Natural killer cell (primary cell): ENCODE measurements at regions not wholly inside any gene's neighbourhood (a gene's known extent, or its start where the extent isn't known, plus 50 kb on each side); places are given as distances from the start of the nearest gene placed in this dataset.

Source experiments
- ATAC-seq, 3 donors: fragments of 150-1000 bp in 2 of 3; fragments of 200-7000 bp in 1 of 3; cut with Tn5 transposase; 1 replicate in 1 of 3; 2 replicates in 2 of 3; pipeline ENCODE4 v1.10.0; 2021; ENCODE audit warnings: mild to moderate bottlenecking in 2 of 3, moderate library complexity in 2 of 3
- DNase-seq, 2 donors: peaks; one replicate each; pipeline versions ENCODE4 v3.0.0 to v3.0.0-alpha.2; 2013 to 2021; ENCODE audit warnings: mixed read lengths in 1 of 2
- H3K27ac ChIP-seq: one replicate; pipeline ENCODE4 v1.5.1; 2013; ENCODE audit warnings: mild to moderate bottlenecking, low read length
- H3K27me3 ChIP-seq: one replicate; pipeline ENCODE4 v1.6.1; 2013; ENCODE audit warnings: low read length; ENCODE audit not compliant: control insufficient read depth, insufficient read depth
- H3K36me3 ChIP-seq: one replicate; pipeline ENCODE4 v1.6.1; 2013; ENCODE audit warnings: low read length; ENCODE audit not compliant: control insufficient read depth, insufficient read depth
- H3K4me1 ChIP-seq: one replicate; pipeline ENCODE4 v1.6.1; 2013; ENCODE audit warnings: low read length; ENCODE audit not compliant: control insufficient read depth, insufficient read depth
- H3K4me3 ChIP-seq: one replicate; pipeline ENCODE4 v1.5.1; 2013; ENCODE audit warnings: low read length
- H3K9me3 ChIP-seq: one replicate; pipeline ENCODE4 v1.6.1; 2013; ENCODE audit warnings: low read length; ENCODE audit not compliant: control insufficient read depth, insufficient read depth
- H3K27ac Mint-ChIP-seq, 2 donors: one replicate each; pipeline ENCODE4 v1.8.0; 2022; ENCODE audit warnings: mild to moderate bottlenecking in 2 of 2, mixed read lengths in 2 of 2, moderate library complexity in 1 of 2
- H3K27me3 Mint-ChIP-seq, 2 donors: one replicate each; pipeline ENCODE4 v1.8.0; 2022; ENCODE audit warnings: low read depth in 2 of 2, mixed read lengths in 2 of 2
- H3K36me3 Mint-ChIP-seq: one replicate; pipeline ENCODE4 v1.8.0; 2022; ENCODE audit warnings: mixed read lengths
- H3K4me1 Mint-ChIP-seq, 2 donors: one replicate each; pipeline ENCODE4 v1.8.0; 2022; ENCODE audit warnings: mixed read lengths in 2 of 2
- H3K4me3 Mint-ChIP-seq: one replicate; pipeline ENCODE4 v1.8.0; 2022; ENCODE audit warnings: mild to moderate bottlenecking, moderate library complexity, mixed read lengths
- H3K9me3 Mint-ChIP-seq, 2 donors: one replicate each; pipeline ENCODE4 v1.8.0; 2022; ENCODE audit warnings: mixed read lengths in 2 of 2
- WGBS: methylation state at CpG from one replicate; pipeline ENCODE4 v1.1.7; 2013; ENCODE audit warnings: missing lambda C conversion rate; ENCODE audit not compliant: insufficient coverage; 5-methylcytosine and 5-hydroxymethylcytosine counted together
- intact Hi-C: fragments of 100-400 bp; cut with micrococcal nuclease; formaldehyde crosslinking; loops from one replicate; pipeline ENCODE4 v1.14.2; 2022
- TF ChIP-seq, protein P1 (sequence below): fragments of 200-600 bp; IDR thresholded peaks from one replicate; pipeline ENCODE4 v1.8.0; 2022; ENCODE audit warnings: antibody characterized with exemption

DNA sequence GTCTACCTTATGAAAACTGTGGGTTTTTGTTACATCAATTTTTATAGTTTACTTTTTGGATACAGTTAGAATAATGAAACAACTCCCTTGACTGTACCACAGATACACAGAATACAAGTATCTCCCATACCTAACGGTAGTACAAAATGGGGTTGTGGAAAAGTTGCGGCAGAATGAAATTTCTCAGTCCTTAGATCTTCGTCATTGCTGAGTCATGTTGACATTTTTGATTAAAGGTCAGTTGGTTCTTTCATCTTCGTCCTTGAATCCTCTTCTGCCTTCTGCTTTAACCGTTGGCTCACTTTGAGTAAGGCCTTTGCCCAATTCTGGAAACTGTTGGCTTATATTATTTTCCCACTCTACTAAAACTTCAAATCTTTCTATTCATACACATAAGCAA, 75.6 kb downstream of the TRIML1 start:
- Histone ChIP-seq H3K4me1 (no peaks in the 10 kb centered on the region), H3K4me3 (no peak overlapping the region), H3K27me3 (no peaks in the 10 kb centered on the region), H3K27ac (no peak overlapping the region), H3K9me3 (peaks cover 10% of the 10 kb centered on the region), H3K36me3 (no peaks in the 10 kb centered on the region)
- Mint-ChIP-seq H3K4me1 (no peaks in the 10 kb centered on the region), H3K4me3 (no peak overlapping the region), H3K36me3 (no peaks in the 10 kb centered on the region), H3K9me3 (peaks cover 11 to 18% of the 10 kb centered on the region in 2 donors), H3K27me3 (no peaks in the 10 kb centered on the region), H3K27ac (no peak overlapping the region)
- WGBS = 82% methylated on average over 5 of the region's 5 CpGs
- DNase-seq = no peak
- intact Hi-C loops = no loop called here
- TF ChIP-seq, protein P1, sequence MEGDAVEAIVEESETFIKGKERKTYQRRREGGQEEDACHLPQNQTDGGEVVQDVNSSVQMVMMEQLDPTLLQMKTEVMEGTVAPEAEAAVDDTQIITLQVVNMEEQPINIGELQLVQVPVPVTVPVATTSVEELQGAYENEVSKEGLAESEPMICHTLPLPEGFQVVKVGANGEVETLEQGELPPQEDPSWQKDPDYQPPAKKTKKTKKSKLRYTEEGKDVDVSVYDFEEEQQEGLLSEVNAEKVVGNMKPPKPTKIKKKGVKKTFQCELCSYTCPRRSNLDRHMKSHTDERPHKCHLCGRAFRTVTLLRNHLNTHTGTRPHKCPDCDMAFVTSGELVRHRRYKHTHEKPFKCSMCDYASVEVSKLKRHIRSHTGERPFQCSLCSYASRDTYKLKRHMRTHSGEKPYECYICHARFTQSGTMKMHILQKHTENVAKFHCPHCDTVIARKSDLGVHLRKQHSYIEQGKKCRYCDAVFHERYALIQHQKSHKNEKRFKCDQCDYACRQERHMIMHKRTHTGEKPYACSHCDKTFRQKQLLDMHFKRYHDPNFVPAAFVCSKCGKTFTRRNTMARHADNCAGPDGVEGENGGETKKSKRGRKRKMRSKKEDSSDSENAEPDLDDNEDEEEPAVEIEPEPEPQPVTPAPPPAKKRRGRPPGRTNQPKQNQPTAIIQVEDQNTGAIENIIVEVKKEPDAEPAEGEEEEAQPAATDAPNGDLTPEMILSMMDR = no peak
- ATAC-seq = no peak

DNA sequence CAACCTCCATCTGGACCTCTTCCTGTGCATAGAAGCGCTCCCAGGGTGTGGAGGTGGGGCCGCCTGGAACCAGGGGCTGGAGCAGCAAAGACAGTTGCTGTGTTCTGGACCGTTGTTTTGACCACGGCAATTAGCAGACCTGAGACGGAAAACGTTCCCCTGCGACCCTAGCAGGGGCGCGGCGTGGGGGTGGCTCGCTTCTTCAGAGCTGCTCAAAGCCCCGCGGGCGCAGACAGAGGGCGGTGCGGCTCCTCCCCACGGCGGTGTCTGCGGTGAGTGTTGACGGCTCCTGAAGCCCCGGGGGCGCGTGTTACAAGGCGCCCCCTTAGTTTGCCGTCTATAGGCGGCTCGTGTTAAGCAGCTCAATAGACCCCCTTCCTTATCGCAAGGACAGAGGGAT, 79.2 kb downstream of the TRIML1 start:
- H3K27ac Mint-ChIP-seq = no peak overlapping the region
- ATAC-seq (no peak), DNase-seq (no peak)
- Histone ChIP-seq H3K27ac (no peak overlapping the region), H3K4me3 (no peak overlapping the region), H3K9me3 (peaks cover 10% of the 10 kb centered on the region), H3K27me3 (no peaks in the 10 kb centered on the region), H3K4me1 (no peaks in the 10 kb centered on the region), H3K36me3 (no peaks in the 10 kb centered on the region)
- no peaks in the 10 kb centered on the region for H3K27me3 Mint-ChIP-seq
- H3K9me3 Mint-ChIP-seq = peaks cover 7 to 11% of the 10 kb centered on the region in 2 donors
- intact Hi-C loops = no loop called here
- no peaks in the 10 kb centered on the region for H3K4me1 Mint-ChIP-seq
- TF ChIP-seq, protein P1 = no peak
- no peaks in the 10 kb centered on the region for H3K36me3 Mint-ChIP-seq
- H3K4me3 Mint-ChIP-seq = no peak overlapping the region
- 59% methylated on average over 28 of the region's 28 CpGs for WGBS

DNA sequence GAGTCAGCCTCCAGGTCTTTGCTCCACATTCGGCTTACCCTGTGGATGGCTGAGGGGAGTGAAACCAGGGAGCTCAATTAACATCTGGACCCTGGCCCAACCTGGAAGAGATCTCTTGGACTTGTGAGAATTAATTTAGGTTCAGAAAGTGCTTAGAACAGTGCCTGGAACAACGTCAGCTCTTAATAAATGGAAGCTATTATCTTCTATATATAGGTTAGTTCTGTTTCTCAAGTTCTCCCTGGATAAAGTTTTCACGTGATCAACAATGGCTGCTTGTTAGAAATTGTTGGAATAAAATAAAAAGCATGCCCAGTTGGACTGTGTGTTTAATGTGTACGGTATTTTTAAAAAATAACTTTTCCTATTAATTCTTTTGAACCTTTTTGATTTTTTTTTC, 80.8 kb downstream of the TRIML1 start:
- intact Hi-C loops = no loop called here
- Mint-ChIP-seq H3K27me3 (no peaks in the 10 kb centered on the region), H3K9me3 (peaks cover 2 to 7% of the 10 kb centered on the region in 2 donors), H3K36me3 (no peaks in the 10 kb centered on the region), H3K4me3 (no peak overlapping the region), H3K4me1 (no peaks in the 10 kb centered on the region), H3K27ac (no peak overlapping the region)
- no peaks in the 10 kb centered on the region for H3K27me3 ChIP-seq
- WGBS = 95% methylated on average over 1 of the region's 4 CpGs
- TF ChIP-seq, protein P1 = no peak
- no peak overlapping the region for H3K27ac ChIP-seq
- ATAC-seq (no peak), DNase-seq (no peak)
- H3K4me1 ChIP-seq = no peaks in the 10 kb centered on the region
- no peak overlapping the region for H3K4me3 ChIP-seq
- H3K9me3 ChIP-seq = peaks cover 10% of the 10 kb centered on the region
- H3K36me3 ChIP-seq = no peaks in the 10 kb centered on the region

DNA sequence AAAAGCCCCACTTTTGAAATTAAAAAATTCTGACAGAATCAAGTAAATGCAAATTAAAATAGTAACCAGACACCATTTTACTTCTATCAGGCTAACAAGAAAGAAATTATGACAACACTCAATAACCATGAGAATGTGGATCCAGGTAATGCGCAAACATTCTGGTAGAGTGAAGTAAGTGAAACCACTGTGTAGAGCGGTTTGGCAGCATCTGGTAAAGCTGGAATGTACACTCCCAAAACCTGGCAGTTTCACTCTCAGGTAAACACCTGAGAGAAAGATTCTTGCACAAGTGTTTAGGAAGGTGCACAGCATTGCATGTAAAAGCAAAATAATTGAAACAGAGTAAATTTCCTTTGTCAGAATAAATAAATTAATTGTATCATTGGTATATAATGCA, 81.8 kb downstream of the TRIML1 start:
- Mint-ChIP-seq H3K27me3 (no peaks in the 10 kb centered on the region), H3K36me3 (peaks cover 4% of the 10 kb centered on the region), H3K27ac (no peak overlapping the region), H3K4me3 (no peak overlapping the region), H3K9me3 (peaks cover 3 to 11% of the 10 kb centered on the region in 2 donors), H3K4me1 (no peaks in the 10 kb centered on the region)
- TF ChIP-seq, protein P1 = no peak
- H3K27me3 ChIP-seq = no peaks in the 10 kb centered on the region
- no peaks in the 10 kb centered on the region for H3K36me3 ChIP-seq
- peaks cover 10% of the 10 kb centered on the region for H3K9me3 ChIP-seq
- ATAC-seq (no peak), DNase-seq (no peak)
- intact Hi-C loops = no loop called here
- H3K27ac ChIP-seq = no peak overlapping the region
- H3K4me3 ChIP-seq = no peak overlapping the region
- whole genome bisulfite sequencing = 90% methylated on average over 2 of the region's 2 CpGs
- H3K4me1 ChIP-seq = no peaks in the 10 kb centered on the region
